Suprapubic skin (tissue), 4 donors: ENCODE measurements at regions not wholly inside any gene's neighbourhood (a gene's known extent, or its start where the extent isn't known, plus 50 kb on each side); places are given as distances from the start of the nearest gene placed in this dataset.
"Not testable (repeated sequence)": the region's sequence is repeated elsewhere in the genome, so short reads cannot be mapped to it uniquely, and the experiment has no call there.

Experiments
- DNase-seq, 2 donors: peaks; one replicate each; pipeline ENCODE4 v3.0.0-alpha.2; 2019; ENCODE audit warnings: low spot score in 2 of 2
- H3K27ac ChIP-seq: fragments of 200-600 bp; sonication (generic); one replicate; pipeline ENCODE4 v1.5.1; 2019
- H3K27me3 ChIP-seq: fragments of 200-600 bp; sonication (generic); one replicate; pipeline ENCODE4 v1.5.1; 2019
- H3K36me3 ChIP-seq: fragments of 200-600 bp; sonication (generic); one replicate; pipeline ENCODE4 v1.5.1; 2019
- H3K4me1 ChIP-seq: fragments of 200-600 bp; sonication (generic); one replicate; pipeline ENCODE4 v1.5.1; 2019
- H3K4me3 ChIP-seq: fragments of 200-600 bp; sonication (generic); one replicate; pipeline ENCODE4 v1.5.1; 2019; ENCODE audit warnings: mild to moderate bottlenecking
- H3K9me3 ChIP-seq: fragments of 200-600 bp; sonication (generic); one replicate; pipeline ENCODE4 v1.5.1; 2019
- CTCF ChIP-seq, 2 donors: fragments of 200-600 bp in 1 of 2; fragments of 450-650 bp in 1 of 2; sonication (generic) in 1 of 2; IDR thresholded peaks; one replicate each; pipeline ENCODE4 v1.5.1; 2016 to 2019; ENCODE audit warnings: antibody characterized with exemption in 2 of 2, mild to moderate bottlenecking in 1 of 2, moderate library complexity in 1 of 2
- EP300 ChIP-seq: sonication (generic); formaldehyde crosslinking; IDR thresholded peaks from one replicate; pipeline ENCODE4 v1.6.1; 2017; ENCODE audit warnings: antibody characterized with exemption
- POLR2A ChIP-seq, 2 donors: fragments of 450-650 bp; IDR thresholded peaks; one replicate each; pipeline ENCODE4 v1.6.1; 2017; ENCODE audit warnings: antibody characterized with exemption in 2 of 2, mild to moderate bottlenecking in 2 of 2, moderate library complexity in 2 of 2
- POLR2AphosphoS5 ChIP-seq, 3 donors: sonication (generic); formaldehyde crosslinking; IDR thresholded peaks; one replicate each; pipeline ENCODE4 v1.6.1; 2017; ENCODE audit warnings: antibody characterized with exemption in 3 of 3
- WGBS: methylation state at CpG from one replicate; pipeline ENCODE4 v1.1.5; 2018; 5-methylcytosine and 5-hydroxymethylcytosine counted together

GRCh38 chr4:124934916-124935315 lies 222.4 kb upstream of the ANKRD50 start:
- Histone ChIP-seq H3K27me3 (no peaks in the 10 kb centered on the region), H3K9me3 (no peaks in the 10 kb centered on the region), H3K27ac (no peak overlapping the region), H3K36me3 (no peaks in the 10 kb centered on the region), H3K4me1 (peaks cover 22% of the 10 kb centered on the region), H3K4me3 (no peak overlapping the region)
- no peak for TF ChIP-seq POLR2AphosphoS5 (IDR thresholded peaks at IDR 0.05)
- TF ChIP-seq CTCF (IDR thresholded peaks at IDR 0.05), result no peak
- TF ChIP-seq POLR2A (IDR thresholded peaks at IDR 0.05), result no peak
- TF ChIP-seq EP300, result no peak
- DNase-seq, result no peak

DNA sequence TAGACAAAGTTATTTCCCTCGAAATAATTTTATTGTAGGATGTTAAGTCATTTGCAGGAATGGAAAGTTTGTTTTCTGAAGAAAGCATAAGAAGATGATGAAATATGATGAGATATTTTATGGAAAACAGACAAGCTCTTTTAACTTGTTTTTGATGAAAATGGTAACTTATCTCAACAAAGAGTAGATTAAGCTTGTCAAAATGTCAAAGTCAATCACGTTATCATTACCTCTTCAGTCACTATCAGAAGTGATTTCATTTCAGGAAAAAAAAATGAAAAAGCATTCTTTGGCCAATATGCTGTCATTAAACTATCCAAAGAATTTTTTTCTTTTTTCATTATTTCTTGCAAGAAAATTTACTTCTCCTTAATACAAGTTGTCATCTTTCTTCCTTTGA lies 221.0 kb upstream of the ANKRD50 start:
- no peak overlapping the region for H3K4me3 ChIP-seq
- H3K9me3 ChIP-seq, result no peaks in the 10 kb centered on the region
- H3K27me3 ChIP-seq, result no peaks in the 10 kb centered on the region
- DNase-seq, result no peak
- no peaks in the 10 kb centered on the region for H3K36me3 ChIP-seq
- peaks cover 17% of the 10 kb centered on the region for H3K4me1 ChIP-seq
- WGBS, result 81% methylated on average over 2 of the region's 2 CpGs
- TF ChIP-seq EP300 (no peak), POLR2AphosphoS5 (IDR thresholded peaks at IDR 0.05) (no peak), CTCF (IDR thresholded peaks at IDR 0.05) (no peak), POLR2A (IDR thresholded peaks at IDR 0.05) (no peak)
- no peak overlapping the region for H3K27ac ChIP-seq

DNA sequence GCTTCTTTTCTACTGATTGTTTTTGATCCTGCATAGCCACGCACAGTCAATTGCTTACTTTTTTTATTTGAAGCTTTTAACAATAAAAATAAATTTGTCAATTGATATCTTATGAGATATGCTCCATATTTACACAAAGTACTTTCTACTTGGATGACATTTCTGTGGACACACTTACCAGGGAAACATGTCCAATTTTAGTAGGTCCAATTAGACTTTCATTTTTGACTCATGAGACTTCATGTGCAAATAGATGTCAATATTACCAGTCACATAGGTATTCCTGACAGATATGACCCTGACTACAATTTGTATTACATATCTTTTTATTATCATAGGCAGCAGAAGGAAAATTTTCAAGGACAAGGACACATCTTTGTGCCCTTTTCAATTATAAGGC lies 219.9 kb upstream of the ANKRD50 start:
- H3K27me3 ChIP-seq, result no peaks in the 10 kb centered on the region
- TF ChIP-seq POLR2A (IDR thresholded peaks at IDR 0.05), result no peak
- TF ChIP-seq POLR2AphosphoS5 (IDR thresholded peaks at IDR 0.05), result no peak
- no peak for TF ChIP-seq EP300
- no peak for TF ChIP-seq CTCF (IDR thresholded peaks at IDR 0.05)
- no peaks in the 10 kb centered on the region for H3K36me3 ChIP-seq
- no peak for DNase-seq
- no peaks in the 10 kb centered on the region for H3K9me3 ChIP-seq
- 98% methylated on average over 1 of the region's 1 CpG for WGBS
- no peak overlapping the region for H3K4me3 ChIP-seq
- H3K4me1 ChIP-seq, result peaks cover 17% of the 10 kb centered on the region
- H3K27ac ChIP-seq, result no peak overlapping the region

GRCh38 chr4:124931050-124931449 lies 218.5 kb upstream of the ANKRD50 start:
- Histone ChIP-seq H3K9me3 (no peaks in the 10 kb centered on the region), H3K36me3 (no peaks in the 10 kb centered on the region), H3K27ac (no peak overlapping the region), H3K4me3 (no peak overlapping the region), H3K4me1 (peaks cover 4% of the 10 kb centered on the region), H3K27me3 (no peaks in the 10 kb centered on the region)
- WGBS, result 81% methylated on average over 1 of the region's 1 CpG
- no peak for TF ChIP-seq POLR2A (IDR thresholded peaks at IDR 0.05)
- no peak for TF ChIP-seq POLR2AphosphoS5 (IDR thresholded peaks at IDR 0.05)
- TF ChIP-seq CTCF (IDR thresholded peaks at IDR 0.05), result no peak
- TF ChIP-seq EP300, result no peak
- DNase-seq, result no peak

GRCh38 chr4:124922748-124923147 lies 210.2 kb upstream of the ANKRD50 start:
- H3K4me1 ChIP-seq, H3K27me3 ChIP-seq, DNase-seq, H3K4me3 ChIP-seq, H3K36me3 ChIP-seq, H3K9me3 ChIP-seq, H3K27ac ChIP-seq: not testable (repeated sequence)
- 93% methylated on average over 12 of the region's 12 CpGs for WGBS

- Histone ChIP-seq H3K27me3 (no peaks in the 10 kb centered on the region), H3K4me1 (no peaks in the 10 kb centered on the region), H3K36me3 (no peaks in the 10 kb centered on the region), H3K9me3 (no peaks in the 10 kb centered on the region), H3K27ac (no peak overlapping the region), H3K4me3 (no peak overlapping the region)
- WGBS, result 66% methylated on average over 3 of the region's 3 CpGs
- DNase-seq, result no peak
- TF ChIP-seq CTCF (IDR thresholded peaks at IDR 0.05), result no peak
- TF ChIP-seq POLR2AphosphoS5 (IDR thresholded peaks at IDR 0.05), result no peak
- TF ChIP-seq POLR2A (IDR thresholded peaks at IDR 0.05), result no peak
- TF ChIP-seq EP300, result no peak
Measured at GRCh38 chr4:124918559-124919122, 206.1 kb upstream of the ANKRD50 start.
